ENCODE measurements at regions not wholly inside any gene's neighbourhood (a gene's known extent, or its start where the extent isn't known, plus 50 kb on each side); places are given as distances from the start of the nearest gene placed in this dataset.

- TF ChIP-seq CTCF (IDR thresholded peaks at IDR 0.05) (no peak), POLR2A (IDR thresholded peaks at IDR 0.05) (no peak), EP300 (IDR thresholded peaks at IDR 0.05) (no peak)
Observed at GRCh38 chr10:28411648-28412047, 108.8 kb upstream of the MPP7 start.

Measured in ovary (tissue), 3 donors.